GM12873 (cell line): ENCODE measurements at regions not wholly inside any gene's neighbourhood (a gene's known extent, or its start where the extent isn't known, plus 50 kb on each side); places are given as distances from the start of the nearest gene placed in this dataset.

Experiments used
- TF ChIP-seq, protein P1 (sequence below): IDR thresholded peaks from 2 replicates; pipeline ENCODE4 v1.5.1; 2012; ENCODE audit warnings: low read depth, mild to moderate bottlenecking, moderate library complexity, low read length, control low read depth; ENCODE audit not compliant: insufficient read depth; ENCODE audit errors: missing control alignments

DNA sequence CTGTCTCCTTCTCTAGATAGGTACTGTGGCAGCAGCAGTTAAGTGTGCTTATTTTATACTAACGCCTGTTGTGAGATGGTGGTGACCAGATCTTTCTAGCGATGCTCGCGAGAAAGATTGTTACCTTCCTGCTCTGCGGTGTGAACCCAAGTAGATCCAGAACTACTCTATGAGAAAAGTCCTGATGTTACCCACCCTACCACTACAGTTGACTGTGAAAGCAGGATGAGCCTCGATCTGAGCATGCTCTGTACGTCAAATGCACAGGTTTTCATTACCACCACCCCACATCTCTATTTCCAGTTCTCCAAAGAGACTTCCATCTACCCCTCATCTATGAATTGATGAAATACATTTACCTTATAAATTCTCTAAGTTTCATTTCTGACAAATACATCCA is 64.6 kb upstream of the KCTD7 start:
- TF ChIP-seq, protein P1, sequence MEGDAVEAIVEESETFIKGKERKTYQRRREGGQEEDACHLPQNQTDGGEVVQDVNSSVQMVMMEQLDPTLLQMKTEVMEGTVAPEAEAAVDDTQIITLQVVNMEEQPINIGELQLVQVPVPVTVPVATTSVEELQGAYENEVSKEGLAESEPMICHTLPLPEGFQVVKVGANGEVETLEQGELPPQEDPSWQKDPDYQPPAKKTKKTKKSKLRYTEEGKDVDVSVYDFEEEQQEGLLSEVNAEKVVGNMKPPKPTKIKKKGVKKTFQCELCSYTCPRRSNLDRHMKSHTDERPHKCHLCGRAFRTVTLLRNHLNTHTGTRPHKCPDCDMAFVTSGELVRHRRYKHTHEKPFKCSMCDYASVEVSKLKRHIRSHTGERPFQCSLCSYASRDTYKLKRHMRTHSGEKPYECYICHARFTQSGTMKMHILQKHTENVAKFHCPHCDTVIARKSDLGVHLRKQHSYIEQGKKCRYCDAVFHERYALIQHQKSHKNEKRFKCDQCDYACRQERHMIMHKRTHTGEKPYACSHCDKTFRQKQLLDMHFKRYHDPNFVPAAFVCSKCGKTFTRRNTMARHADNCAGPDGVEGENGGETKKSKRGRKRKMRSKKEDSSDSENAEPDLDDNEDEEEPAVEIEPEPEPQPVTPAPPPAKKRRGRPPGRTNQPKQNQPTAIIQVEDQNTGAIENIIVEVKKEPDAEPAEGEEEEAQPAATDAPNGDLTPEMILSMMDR: no peak

DNA sequence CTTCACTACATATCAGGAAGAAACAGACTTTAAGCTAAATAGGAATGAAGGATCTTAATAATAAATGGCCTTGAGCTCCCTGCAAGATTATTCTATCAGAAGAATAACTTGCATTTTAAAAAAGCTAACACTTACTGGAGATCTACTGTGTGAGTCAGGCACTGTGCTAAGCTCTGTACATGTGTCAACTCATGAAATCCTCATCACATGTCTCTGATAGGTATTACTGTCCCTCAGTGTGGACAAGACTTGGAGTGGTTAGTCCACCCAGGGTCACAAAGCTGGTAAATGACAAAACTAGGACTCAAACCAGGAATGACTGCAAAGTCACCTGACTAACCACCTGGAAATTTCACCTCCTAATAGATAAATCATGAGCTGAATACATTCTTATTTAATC is 57.1 kb upstream of the KCTD7 start:
- TF ChIP-seq, protein P1: no peak

DNA sequence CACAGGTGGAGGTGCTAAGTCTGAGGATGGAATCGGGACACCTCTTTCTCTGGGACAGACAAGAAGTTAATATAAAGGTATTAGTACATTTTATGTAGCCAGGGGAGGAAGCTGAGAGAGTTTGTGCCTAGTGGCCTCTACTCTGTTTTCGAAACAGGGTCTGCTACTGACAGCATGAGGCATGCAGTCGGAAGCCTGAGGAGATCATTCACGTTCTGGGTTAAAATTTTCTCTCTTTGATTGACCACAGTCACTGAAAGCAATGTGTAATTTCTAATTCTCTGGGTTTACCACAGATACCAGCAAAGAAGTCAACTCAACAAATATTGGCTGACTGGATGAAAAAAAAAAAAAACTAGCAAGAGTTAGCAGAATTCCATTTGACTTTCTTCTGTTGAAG is 53.3 kb upstream of the KCTD7 start:
- TF ChIP-seq, protein P1: no peak

DNA sequence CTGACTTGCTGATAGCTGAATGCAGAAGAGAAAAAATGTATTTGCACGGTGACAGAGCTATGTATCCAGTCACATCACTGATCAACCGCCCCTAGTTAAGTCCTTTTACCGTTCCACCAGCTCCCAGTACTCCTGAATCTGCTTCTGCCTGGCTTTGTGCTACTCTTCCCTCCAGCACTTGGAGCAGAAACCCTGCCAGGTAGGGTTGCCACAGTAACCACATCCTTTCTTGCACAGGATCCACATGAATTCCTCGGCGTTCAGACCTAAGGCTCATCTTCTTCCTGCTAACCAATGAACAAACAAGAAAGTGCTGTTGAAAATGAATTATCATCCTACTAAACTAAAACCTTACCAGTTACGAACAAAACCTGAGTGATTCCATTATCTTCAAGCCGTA is 52.0 kb upstream of the KCTD7 start:
- TF ChIP-seq, protein P1: no peak
